NCI-H2227 treated with DMSO at 0.1 percent for 48 hours (cell line): ENCODE measurements at regions not wholly inside any gene's neighbourhood (a gene's known extent, or its start where the extent isn't known, plus 50 kb on each side); places are given as distances from the start of the nearest gene placed in this dataset.
"Not testable (repeated sequence)": the region's sequence is repeated elsewhere in the genome, so short reads cannot be mapped to it uniquely, and the experiment has no call there.

Experiments used
- DNase-seq: peaks from one replicate; lab custom pipeline; 2025; lab: John Stamatoyannopoulos, UW

DNA sequence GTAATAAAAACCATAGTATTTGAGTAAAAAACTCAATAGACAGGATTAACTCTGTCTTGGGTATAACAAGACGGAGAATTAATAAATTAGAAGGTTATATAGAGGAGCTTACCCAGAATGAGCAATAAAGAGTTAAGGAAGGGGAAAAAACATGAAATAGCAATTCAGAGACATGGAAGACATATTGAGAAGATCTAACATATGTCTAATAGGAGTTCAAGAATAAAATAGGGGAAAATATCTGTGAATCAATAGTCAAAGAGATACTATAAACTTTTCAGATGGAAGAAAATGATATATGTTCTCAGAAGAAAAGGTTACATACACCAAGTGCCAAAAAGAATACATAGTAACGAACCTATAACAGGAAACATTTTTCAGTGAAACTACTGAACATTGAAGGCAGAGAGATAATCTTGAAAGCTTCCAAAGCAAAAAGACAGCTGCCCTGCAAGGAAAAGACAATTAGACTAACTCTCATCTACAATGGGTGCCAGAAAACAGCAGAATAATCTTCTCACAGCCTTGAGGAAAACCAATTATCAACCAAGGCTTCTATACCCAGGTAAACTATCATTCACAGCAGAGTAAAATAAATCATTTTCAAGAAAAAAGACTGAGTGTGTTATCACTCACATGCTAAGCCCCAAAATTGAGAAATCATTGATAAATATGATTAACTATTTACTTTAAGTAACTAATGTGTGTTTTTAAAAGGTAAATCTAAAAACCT, 106.0 kb downstream of the ENC1 start:
- DNase-seq: no peak

DNA sequence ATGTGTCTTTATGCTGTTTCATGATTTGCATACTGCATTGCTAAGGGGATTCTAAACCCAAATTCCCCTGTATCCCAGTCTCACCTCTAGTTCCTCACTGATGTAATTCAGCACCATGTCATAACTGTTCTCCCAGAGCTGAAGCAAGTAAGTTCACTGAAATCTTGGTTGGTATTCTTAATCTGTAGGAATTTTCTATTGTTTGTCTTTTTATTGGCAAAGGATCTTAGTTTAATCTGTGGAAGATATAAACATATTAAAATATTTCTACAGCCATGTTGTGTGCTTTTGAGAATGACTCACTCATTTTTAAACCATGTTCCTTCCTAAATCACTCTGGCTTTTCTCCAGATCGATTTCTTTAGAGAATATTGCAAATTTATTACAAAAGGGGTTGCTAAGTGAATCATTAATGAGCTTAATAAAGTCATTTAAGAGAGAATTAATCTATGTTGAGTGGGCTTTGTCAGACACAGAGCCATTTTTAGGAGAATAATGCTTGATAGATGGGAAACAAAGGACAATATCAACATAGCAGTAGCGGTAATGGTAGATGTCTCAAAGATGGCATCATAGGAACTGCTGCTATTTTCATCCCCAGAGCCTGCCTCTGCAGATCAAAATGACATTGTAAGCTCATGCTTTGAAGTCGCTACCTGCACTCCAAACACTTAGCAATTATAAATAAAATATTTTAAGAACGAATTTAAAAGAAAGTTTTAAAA, 110.0 kb downstream of the ENC1 start:
- no peak for DNase-seq

DNA sequence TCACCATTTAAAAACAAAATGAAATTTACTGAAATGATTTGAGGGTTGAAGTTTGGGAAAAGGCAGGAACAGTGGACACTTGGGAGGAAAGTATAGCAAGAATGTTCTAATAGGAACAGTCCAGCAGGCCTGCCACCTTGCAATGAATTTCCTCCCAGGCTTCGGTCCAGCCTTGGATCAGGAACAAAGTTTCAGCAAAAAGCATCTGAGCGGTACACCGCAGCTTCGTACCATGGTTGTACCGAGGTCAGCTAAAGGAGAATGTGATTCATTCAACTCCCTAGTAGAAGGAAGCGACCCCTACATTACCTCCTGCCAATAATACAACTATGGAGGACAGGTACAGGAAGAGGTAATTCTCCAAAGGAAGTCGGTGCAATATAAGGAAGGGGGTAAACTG, 111.4 kb downstream of the ENC1 start:
- no peak for DNase-seq

DNA sequence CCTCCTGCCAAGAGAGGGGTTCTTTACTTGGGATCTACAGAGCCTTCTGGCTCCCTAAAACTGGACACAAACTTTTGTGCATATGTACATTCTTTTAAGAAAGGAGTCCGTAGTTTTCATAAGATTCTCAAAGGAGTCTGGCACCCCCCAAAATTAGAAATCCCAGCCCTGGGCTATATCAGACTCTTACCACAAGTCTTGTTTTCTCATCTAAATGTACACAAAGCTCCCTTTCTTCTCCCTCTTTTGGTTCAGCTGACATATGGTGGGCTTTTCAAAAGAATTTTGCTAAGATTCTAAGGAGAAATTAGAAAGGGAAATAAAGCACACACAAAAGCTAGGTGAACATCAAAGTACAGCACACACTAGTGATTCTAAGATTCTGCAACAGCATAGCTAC, 114.4 kb downstream of the ENC1 start:
- no peak for DNase-seq

DNA sequence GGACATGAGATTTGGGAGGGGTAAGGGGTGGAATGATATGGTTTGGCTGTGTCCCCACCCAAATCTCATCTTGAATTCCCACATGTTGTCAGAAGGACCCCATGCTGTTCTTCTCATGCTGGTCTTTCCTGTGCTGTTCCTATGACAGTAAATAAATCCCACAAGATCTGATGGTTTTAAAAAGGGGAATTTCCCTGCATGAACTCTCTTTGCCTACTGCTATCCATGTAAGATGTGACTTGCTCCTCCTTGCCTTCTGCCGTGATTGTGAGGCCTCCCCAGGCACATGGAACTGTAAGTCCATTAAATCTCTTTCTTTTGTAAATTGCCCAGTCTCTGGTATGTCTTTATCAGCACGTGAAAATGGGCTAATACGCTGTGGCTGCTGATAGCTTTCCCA, 115.8 kb downstream of the ENC1 start:
- not testable (repeated sequence) for DNase-seq

DNA sequence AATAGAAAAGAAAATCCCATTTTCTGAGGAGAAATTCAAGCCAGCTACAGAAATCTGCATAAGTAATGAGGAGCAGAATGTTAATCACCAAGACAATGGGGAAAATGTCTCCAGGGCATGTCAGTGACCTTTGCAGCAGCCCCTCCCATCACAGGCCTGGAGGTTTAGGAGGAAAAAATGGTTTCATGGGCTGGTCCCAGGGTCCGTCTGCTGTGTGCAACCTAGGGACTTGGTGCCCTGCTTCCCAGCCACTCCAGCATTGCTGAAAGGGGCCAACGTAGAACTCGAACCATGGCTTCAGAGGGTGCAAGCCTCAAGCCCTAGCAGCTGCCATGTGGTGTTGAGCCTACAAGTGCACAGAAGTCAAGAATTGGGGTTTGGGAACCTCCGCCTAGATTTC, 116.8 kb downstream of the ENC1 start:
- not testable (repeated sequence) for DNase-seq

DNA sequence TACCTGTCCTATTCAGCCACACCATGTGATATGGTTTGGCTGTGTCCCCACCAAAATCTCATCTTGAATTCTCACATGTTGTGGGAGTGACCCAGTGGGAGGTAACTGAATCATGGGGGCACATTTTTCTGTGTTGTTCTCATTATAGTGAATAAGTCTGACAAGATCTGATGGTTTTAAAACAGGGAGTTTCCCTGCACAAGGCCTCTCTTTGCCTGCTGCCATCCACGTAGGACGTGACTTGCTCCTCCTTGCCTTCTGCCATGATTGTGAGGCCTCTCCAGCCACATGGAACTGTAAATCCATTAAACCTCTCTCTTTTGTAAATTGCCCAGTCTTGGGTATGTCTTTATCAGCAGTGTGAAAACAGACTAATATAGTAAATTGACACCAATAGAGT, 117.7 kb downstream of the ENC1 start:
- DNase-seq: not testable (repeated sequence)

DNA sequence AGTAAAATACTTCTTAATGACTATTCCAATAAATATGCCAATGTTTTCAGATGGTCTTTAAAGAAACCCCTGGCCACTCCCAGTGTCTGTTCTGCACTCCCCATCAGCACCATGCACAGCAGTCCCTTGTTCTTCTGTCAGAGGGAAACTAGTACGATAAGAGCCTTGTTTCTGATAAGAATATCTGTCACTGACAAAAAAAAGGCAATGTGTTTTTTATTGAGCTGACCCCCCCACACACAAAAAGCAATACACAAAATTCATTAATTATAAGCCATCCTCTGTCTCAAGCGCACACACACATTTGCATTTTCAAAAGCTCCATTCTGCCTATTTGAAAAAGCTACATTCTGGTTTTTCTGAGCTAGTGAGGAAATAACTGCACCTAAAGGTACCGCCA, 119.1 kb downstream of the ENC1 start:
- DNase-seq: no peak

DNA sequence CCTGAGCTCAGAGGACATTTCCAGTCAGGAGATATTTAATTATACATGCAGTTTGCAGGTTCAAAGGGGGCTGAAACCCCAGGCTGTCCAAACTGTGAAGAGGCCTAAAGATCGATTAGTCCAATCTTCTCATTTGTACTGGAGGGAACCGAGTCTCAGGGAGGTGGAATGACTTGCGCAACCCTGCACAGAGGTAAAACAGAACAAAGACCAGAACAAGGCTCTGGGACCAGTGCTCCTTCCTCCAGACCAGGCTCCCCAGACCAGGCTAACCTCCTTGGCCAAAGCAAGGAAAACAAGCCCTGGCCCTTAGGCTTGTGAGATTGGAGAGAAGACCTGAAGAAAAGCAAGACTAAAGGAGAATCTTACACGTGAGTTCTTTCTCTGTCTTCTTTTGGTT, 120.8 kb downstream of the ENC1 start:
- no peak for DNase-seq

DNA sequence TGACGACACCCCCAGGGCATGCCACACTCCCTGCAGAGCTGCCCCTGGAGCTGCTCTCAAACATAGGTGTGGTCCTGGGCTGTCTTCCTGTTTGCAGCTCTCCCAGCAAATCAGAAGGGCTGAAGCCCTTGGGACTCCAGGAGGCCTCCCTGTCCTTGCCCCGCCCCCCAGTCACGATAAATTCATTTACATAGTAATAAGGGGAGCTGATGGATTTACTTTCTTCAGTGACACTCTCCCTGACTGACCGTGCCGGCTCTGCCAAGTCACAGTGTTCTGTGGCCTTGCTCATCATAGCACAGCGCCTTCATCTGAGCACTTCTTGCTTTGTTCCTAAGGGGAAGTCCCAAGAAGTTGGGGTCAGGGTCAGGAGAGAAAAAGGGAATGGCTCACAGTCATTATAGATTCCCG, 121.4 kb downstream of the ENC1 start:
- DNase-seq: no peak

DNA sequence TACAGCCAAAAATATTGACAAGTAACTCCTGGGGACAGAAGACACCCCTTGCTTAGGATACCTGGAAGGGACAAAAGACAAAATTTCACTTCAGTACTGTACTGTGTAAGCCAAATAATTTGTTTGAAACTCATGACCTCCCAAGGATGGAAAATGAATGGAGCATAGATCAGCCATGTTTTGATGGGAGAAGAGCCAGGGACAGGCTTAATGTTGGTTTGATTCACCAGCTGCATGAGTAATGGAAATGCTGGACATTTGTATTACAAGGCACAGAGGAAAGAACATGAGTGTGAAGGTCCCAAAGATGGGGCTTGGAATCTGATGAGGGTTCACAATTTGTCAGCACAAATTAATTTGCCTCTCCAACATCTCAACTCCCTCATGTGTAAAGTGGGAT, 122.8 kb downstream of the ENC1 start:
- no peak for DNase-seq

DNA sequence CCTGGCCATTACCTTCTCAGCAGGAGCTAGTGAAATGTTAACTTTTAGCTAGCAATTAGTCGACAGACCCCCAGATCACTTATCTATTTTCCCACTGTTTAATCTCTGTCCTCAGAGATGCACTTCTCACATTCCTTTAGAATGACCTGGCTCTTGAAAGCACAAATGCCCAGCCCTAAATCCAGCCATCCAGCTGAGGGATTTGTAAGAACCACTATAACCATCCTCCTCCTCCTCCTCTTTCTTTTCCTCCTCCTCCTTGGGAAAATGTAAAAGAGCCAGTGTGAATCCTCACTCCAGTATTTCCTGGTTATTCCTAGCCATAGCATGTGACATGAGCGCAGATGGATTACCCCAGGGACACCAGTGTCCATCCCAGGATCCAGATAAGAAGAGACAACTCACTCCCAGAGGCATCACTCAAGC, 124.3 kb downstream of the ENC1 start:
- peak; percentile 24 for DNase-seq

DNA sequence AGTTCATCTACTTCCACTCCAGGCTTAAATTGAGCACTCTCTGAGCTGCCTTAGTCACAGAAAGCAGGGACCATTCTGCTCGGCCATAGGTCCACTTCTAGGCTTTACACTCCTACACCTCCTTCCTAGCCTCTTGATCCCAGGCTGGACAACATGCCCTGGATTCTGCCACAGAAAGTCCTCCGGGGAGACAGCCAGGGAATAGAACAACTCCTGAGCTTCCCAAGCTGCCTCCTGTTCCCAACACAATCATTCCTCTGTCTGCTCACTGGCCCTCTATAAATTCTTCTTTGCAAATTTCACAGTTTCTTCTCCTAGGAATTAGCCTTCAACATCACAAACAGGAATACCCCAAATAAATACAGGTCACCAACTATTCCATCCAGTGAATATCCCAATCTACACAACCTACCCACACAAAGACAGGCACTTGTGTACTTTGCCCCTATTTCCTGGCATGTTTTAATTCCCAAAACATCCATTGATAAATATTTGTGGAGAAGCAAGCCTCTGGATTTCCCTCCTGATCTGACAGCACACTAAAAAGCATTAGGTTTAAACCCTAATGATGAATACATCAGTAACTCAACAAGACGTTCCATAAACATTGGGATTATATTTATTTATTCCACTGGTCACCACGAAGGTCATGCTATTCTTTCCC, 125.5 kb downstream of the ENC1 start:
- no peak for DNase-seq

DNA sequence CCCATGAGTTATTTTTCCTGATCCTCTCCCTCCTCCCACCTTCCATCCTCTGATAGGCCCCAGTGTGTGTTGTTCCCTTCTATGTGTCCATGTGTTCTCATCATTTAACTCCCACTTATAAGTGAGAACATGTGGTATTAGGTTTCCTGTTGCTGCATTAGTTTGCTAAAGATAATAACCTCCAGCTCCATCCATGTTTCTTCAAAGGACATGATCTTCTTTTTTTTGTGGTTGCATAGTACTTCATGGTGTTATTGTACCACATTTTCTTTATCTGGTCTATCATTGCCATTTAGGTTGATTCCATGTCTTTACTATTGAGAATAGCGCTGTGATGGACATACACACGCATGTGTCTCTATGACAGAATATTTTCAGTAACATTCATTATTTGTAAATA, 128.8 kb downstream of the ENC1 start:
- DNase-seq: not testable (repeated sequence)

DNA sequence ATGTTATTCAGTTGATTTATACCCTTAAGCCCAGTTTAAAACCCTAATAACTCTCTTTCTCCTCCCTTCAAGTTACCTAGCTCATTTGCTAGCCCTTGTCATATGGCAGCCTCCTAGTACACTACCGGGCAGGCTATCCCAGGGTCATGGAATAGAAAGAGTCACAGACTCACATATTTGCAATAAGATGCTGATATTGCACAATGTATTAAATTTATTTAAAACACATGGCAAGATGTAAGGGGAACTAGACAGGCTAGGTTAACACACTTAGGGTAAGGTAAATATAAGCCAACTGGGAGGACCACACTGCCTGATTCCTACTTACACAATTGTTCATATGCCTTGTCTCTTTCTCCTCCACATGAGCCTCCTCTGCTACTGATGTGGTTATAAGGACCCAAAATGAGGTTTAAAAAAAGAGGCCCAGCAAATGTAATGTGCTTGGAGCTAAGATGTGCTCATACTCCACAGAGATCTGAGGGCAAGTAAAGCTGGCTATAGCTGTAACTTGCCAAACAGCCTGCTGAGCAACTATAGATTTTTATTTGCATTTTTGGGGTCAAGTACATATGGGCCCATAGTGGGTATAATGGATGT, 130.0 kb downstream of the ENC1 start:
- DNase-seq: no peak

DNA sequence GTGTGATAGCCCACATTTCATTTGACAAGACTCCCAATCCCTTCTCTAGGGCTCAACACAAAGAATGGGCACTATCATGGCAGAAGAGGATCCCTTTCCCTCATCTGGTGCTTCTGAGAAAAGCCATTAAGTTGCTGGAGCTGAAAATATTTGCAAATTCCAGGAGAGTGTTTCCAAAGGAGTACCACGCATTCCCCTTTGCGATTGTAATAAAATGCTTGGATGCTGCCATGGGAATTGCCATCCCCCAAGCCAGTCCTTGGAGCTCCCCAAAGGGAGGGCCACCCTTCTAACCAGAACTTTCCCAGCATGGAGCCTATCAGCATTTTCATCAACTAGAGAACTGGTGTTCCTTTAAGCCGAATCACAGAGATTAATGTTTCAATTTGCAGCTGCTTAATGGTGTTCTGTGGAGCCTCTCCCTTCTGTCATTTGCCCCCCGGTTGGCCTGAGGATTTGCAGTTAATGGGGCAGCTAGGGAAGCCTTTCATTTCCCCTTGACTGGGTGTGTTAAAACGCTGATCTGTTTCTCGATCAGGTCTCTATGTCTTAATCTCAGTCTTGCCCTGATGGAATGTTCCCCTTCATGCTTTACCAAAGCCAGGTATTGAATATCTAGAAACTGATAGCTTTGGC, 133.0 kb downstream of the ENC1 start:
- DNase-seq: no peak

DNA sequence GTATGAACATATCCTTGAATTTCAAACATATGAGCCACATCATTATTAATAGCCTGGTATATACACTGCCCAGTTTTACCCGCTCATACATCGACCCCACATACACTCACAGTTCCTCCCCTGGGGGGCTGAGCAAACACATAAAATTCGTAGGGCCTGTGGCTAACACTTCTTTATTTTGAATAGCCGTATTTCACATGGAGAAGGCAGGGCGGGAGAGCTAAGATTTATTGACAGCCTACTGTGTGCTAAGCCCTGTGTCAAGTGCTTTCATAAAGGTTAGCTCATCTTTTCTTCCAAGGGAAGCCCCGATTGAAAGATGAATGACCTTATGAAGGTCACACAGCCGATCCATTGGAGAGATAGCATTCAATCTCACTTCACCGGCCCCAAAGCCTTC, 134.4 kb downstream of the ENC1 start:
- no peak for DNase-seq

DNA sequence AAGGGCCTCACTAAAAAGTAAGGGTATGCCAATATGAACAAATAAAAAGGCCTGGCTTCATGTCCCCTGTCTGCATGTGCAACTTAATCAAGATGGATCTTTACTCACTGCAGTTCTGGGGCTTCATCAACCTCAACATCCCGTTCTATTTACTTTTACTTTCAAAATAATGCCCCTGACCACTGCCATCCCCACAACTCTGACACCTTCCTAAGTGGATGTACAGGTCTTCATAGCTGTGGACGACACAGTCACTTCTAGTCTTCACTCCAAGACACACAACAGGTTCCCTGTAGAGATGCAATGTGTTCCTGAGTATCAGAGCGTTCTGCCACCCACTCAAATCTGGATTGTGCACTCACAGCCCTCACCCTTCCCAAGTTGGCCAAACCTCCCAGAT, 136.1 kb downstream of the ENC1 start:
- DNase-seq: no peak

DNA sequence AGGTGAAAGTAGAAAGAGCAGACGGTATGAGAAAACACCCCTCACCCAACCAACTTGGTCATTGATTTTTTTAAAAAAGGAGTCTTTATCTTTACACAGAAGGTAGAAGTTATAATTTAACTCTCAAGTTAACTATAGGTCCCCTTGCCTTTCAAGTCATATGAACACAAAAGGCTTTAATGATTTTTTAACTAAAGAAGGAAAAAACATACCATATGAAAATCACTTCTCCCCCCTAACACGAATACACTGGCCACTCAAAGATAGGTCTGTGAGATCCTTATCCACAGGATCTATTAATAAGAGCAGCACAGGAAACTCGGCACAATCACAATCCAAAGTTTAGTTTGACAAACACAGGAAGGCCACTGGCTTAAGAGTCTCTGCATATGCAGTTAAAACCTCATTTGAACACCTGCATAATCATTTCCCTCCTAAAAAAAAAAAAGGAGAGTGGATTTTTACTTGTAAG, 138.0 kb downstream of the ENC1 start:
- DNase-seq: peak; percentile 61

DNA sequence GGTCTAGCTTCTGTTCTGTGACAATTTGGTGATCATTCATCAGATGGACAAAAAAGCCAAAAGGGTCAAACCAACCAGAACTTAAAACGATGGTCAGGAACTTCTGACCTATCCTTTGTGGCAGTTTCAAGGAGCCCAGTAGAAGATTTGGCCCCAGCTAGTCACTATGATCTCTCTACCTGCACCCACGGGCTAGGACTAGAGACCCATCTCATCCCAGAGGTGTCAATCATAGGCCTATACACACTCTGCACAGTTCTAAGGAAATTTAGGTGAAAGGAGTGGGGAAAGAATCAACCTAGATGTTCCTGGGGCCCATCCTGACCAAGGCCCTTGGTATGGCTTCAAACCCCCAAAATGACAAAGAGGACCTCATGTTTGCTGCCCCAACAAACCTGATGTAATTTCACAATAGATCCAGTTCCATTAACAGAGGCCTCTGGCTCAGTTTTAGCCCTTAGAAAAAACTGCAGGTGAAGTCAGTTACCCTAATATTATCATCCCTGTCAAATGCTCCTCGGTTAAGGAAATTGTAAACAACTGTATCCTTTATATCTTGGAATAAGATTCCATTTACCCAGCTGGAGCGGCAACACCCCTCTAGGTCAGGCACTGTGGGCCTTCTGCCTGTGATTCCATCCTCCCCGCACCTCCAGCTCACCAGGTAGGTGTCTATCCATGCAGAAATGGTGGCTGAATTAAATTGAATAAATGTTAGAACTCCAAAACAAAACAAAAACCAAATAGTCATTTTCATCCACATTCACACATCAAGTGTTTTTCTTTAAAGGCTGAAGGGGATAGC, 138.7 kb downstream of the ENC1 start:
- DNase-seq: no peak
